ENCODE measurements at regions not wholly inside any gene's neighbourhood (a gene's known extent, or its start where the extent isn't known, plus 50 kb on each side); places are given as distances from the start of the nearest gene placed in this dataset.
A peak's percentile ranks its signal among the peaks of the same experiment; 100 is the strongest.

DNA sequence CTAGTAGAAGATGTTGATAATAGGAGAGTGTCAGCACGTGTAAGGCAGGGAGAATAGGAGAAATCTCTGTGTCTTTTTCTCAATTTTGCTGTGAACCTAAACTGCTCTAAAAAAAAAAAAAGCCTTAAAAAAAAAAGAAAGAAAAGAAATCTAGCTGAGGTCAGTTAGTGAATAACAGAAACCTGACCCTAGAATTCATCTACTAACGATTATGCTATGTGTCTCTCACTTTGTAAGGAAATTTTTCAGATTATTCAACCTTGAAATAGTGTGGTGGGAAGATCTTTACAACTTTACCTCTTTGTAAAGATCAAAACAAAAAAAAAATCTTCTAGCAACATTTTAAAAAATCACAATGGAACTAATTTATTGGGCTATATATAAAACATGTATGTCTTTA lies 995.7 kb downstream of the GALC start:
- H3K4me3 ChIP-seq (ENCODE audit: low read depth, low read length): no peak overlapping the region
- TF ChIP-seq, protein P1, sequence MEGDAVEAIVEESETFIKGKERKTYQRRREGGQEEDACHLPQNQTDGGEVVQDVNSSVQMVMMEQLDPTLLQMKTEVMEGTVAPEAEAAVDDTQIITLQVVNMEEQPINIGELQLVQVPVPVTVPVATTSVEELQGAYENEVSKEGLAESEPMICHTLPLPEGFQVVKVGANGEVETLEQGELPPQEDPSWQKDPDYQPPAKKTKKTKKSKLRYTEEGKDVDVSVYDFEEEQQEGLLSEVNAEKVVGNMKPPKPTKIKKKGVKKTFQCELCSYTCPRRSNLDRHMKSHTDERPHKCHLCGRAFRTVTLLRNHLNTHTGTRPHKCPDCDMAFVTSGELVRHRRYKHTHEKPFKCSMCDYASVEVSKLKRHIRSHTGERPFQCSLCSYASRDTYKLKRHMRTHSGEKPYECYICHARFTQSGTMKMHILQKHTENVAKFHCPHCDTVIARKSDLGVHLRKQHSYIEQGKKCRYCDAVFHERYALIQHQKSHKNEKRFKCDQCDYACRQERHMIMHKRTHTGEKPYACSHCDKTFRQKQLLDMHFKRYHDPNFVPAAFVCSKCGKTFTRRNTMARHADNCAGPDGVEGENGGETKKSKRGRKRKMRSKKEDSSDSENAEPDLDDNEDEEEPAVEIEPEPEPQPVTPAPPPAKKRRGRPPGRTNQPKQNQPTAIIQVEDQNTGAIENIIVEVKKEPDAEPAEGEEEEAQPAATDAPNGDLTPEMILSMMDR (IDR thresholded peaks at IDR 0.05; ENCODE audit: control insufficient read depth, extremely low read depth, insufficient read depth): no peak
- no peak for DNase-seq (ENCODE audit: low read depth)

DNA sequence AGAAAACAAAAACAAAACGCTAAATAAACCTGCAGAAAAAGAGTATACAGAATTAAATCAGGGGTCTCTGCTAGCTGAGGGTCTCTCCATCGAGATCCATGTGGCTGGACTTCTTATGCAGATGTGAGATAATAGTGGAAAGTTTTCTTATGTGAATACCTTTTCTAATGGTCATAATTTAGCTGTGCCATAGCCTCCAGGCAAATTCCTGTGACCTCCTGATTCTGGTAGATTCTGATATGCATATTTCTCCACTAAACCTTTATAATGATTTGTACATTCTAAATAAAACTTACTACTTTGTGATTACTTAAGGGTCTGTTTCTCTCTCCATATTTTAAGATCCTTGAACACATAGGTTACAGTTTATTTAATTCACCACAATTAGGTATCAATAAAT lies 1002.6 kb downstream of the GALC start:
- no peak for DNase-seq (ENCODE audit: low read depth)
- H3K4me3 ChIP-seq (ENCODE audit: low read depth, low read length): no peak overlapping the region
- TF ChIP-seq, protein P1 (IDR thresholded peaks at IDR 0.05; ENCODE audit: control insufficient read depth, extremely low read depth, insufficient read depth): no peak

DNA sequence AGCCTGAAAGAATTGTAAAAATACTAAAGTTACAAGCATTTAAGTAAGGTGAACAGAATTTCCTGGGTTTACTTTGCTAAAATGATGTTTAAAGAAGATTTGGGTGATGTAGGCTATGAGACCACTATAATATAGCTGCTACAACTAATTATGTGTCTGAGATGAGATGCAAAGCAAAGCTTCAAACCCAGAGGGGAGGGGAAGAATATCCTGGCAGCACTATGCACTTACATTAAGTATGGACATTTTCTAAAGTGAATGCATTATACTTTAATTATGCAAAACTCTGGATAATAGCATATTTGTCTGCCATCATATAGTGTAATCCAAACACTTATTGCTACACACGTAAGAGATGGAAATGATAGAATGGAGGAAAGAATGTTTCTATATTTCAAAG lies 1003.7 kb downstream of the GALC start:
- no peak overlapping the region for H3K4me3 ChIP-seq (ENCODE audit: low read depth, low read length)
- TF ChIP-seq, protein P1 (IDR thresholded peaks at IDR 0.05; ENCODE audit: control insufficient read depth, extremely low read depth, insufficient read depth): no peak
- DNase-seq (ENCODE audit: low read depth): no peak

DNA sequence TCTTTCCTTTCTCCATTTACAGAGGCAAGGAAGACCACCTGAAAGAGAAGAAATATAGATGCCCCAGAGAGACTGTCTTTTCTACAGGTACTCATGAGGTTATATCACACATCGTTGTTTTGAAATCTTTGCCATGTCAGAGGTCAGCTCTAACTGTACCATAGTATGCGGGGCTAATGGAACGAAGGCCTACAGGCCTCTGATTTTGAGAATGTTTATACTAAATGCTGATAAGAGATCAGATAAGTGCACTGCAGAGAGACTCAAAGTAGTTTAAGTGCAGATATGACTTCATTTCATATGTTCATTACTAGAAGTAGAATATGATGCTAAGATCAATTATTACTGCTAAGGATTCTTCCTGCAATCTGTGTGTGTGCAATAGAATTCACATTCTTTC lies 1005.0 kb downstream of the GALC start:
- TF ChIP-seq, protein P1 (IDR thresholded peaks at IDR 0.05; ENCODE audit: control insufficient read depth, extremely low read depth, insufficient read depth): no peak
- no peak for DNase-seq (ENCODE audit: low read depth)
- H3K4me3 ChIP-seq (ENCODE audit: low read depth, low read length): no peak overlapping the region

DNA sequence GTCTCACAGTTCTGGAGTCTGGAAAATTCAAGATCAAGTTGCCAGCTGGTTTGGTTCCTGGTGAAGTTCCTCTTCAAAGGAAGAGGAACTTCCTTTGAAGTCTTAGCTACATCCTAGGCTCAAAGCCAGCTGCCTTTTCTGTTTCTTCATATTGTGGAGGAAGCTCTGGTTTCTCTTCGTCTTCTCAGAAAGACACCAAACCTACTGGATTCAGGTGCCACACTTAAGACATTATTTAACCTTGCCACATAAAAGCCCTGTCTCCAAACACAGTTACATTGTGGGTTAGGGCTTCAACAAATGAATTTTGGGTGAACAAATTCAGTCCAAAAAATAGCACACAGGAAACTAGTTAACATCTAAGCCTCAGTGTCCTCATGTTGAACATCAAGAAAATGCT lies 1019.8 kb downstream of the GALC start:
- H3K4me3 ChIP-seq (ENCODE audit: low read depth, low read length): no peak overlapping the region
- no peak for DNase-seq (ENCODE audit: low read depth)
- TF ChIP-seq, protein P1 (IDR thresholded peaks at IDR 0.05; ENCODE audit: control insufficient read depth, extremely low read depth, insufficient read depth): no peak

DNA sequence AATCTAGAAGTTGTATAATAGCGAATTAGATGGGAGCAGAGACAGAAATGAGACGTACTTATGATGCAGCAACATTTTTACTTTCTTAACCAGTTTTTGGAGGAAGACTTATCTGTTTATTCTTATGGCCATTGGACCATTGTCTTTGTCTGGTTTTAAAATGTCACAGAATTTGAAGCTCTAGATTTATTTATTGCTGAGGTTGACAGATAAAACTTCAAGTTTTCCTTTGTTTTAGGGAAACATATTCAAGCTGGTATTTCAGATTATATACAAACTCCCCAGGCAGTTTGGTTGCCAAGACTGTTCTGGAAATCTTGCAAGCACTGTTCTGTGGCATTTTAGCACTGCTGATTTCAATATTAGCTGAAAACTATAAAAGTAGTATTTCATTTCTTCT lies 1021.7 kb downstream of the GALC start:
- TF ChIP-seq, protein P1 (IDR thresholded peaks at IDR 0.05; ENCODE audit: control insufficient read depth, extremely low read depth, insufficient read depth): no peak
- no peak for DNase-seq (ENCODE audit: low read depth)
- H3K4me3 ChIP-seq (ENCODE audit: low read depth, low read length): no peak overlapping the region

DNA sequence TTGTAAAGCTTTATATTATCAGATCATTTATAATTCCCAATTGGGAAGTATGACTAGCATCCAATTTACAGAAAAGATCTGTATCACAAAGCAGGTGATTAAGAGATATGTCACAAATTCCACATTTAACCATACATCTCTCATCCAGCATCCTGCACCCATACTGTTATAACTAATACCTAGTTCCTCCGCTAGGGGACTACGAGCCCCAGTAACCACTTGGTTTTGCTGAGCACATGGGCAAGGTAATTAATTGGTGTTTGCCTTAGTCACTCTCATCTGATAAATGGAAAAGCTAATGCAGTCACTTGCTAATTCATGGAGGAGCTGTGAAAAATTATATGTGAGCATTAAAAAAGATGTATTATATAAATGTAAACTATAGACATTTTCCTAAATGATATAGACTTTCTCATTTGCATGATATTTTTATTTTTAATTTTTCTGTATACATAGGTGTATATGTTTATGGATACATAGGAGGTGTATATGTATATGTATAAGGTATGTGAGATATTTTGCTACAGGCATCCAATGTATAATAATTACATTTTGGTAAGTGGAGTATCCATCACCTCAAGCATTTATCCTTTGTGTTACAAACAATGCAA lies 1031.8 kb downstream of the GALC start:
- TF ChIP-seq, protein P1 (IDR thresholded peaks at IDR 0.05; ENCODE audit: control insufficient read depth, extremely low read depth, insufficient read depth): peak; percentile 62
- no peak overlapping the region for H3K4me3 ChIP-seq (ENCODE audit: low read depth, low read length)
- DNase-seq (ENCODE audit: low read depth): peak; percentile 3
